Mesenchymal stem cell (in vitro differentiated cells and primary cell): ENCODE measurements at regions not wholly inside any gene's neighbourhood (a gene's known extent, or its start where the extent isn't known, plus 50 kb on each side); places are given as distances from the start of the nearest gene placed in this dataset.

Experiments used
- DNase-seq: peaks from one replicate; pipeline ENCODE4 v3.0.0-alpha.2; 2013
- H2AFZ ChIP-seq: one replicate; pipeline ENCODE4 v1.6.1; 2013; ENCODE audit warnings: low read depth, mild to moderate bottlenecking, control low read depth, inconsistent platforms, low read length, moderate library complexity
- H2AK5ac ChIP-seq: 2 replicates; pipeline ENCODE4 v1.6.1; 2013; ENCODE audit warnings: low read length, moderate library complexity, mild to moderate bottlenecking, inconsistent platforms; ENCODE audit not compliant: severe bottlenecking
- H2BK120ac ChIP-seq: one replicate; pipeline ENCODE4 v1.6.1; 2013; ENCODE audit warnings: low read depth, mild to moderate bottlenecking, inconsistent platforms, low read length, moderate library complexity
- H2BK12ac ChIP-seq, 2 experiments: one replicate each; pipeline ENCODE4 v1.6.1; 2013; ENCODE audit warnings: inconsistent platforms in 2 of 2, low read length in 2 of 2, mild to moderate bottlenecking in 2 of 2, moderate library complexity in 2 of 2, control low read depth in 1 of 2
- H2BK15ac ChIP-seq: one replicate; pipeline ENCODE4 v1.6.1; 2013; ENCODE audit warnings: mild to moderate bottlenecking, low read depth, inconsistent platforms; ENCODE audit not compliant: poor library complexity, severe bottlenecking
- H2BK5ac ChIP-seq: 2 replicates; pipeline ENCODE4 v1.6.1; 2013; ENCODE audit warnings: low read depth, mild to moderate bottlenecking, low read length, control low read depth, inconsistent platforms; ENCODE audit not compliant: poor library complexity, severe bottlenecking
- H3K14ac ChIP-seq, 2 experiments: one replicate each; pipeline ENCODE4 v1.6.1; 2013; ENCODE audit warnings: inconsistent platforms in 2 of 2, low read length in 2 of 2, control low read depth in 1 of 2, mild to moderate bottlenecking in 1 of 2, moderate library complexity in 1 of 2
- H3K18ac ChIP-seq, 2 experiments: one replicate each; pipeline ENCODE4 v1.6.1; 2013; ENCODE audit warnings: inconsistent platforms in 2 of 2, low read length in 2 of 2, control low read depth in 1 of 2, low read depth in 1 of 2, mild to moderate bottlenecking in 1 of 2
- H3K23ac ChIP-seq, 2 experiments: one replicate each; pipeline ENCODE4 v1.6.1; 2013; ENCODE audit warnings: inconsistent platforms in 2 of 2, low read length in 2 of 2, mild to moderate bottlenecking in 2 of 2, moderate library complexity in 2 of 2, control low read depth in 1 of 2
- H3K27ac ChIP-seq: 2 replicates; pipeline ENCODE4 v1.5.1; 2013; ENCODE audit warnings: mild to moderate bottlenecking, moderate library complexity, low read length, control low read depth, inconsistent platforms; ENCODE audit not compliant: poor library complexity, severe bottlenecking
- H3K27me3 ChIP-seq, 2 experiments: 2 replicates each; pipeline versions ENCODE4 v1.6.1 to v1.7.0; 2013; ENCODE audit warnings: low read length in 2 of 2, mild to moderate bottlenecking in 2 of 2, moderate library complexity in 2 of 2, control low read depth in 1 of 2, inconsistent platforms in 1 of 2; ENCODE audit not compliant: control insufficient read depth in 1 of 2, insufficient read depth in 1 of 2
- H3K36me3 ChIP-seq, 2 experiments: 2 replicates each; pipeline versions ENCODE4 v1.6.1 to v1.7.0; 2013; ENCODE audit warnings: low read length in 2 of 2, control low read depth in 1 of 2, inconsistent platforms in 1 of 2, low read depth in 1 of 2, mild to moderate bottlenecking in 1 of 2; ENCODE audit not compliant: insufficient read depth in 2 of 2, control insufficient read depth in 1 of 2
- H3K4ac ChIP-seq, 2 experiments: one replicate each; pipeline ENCODE4 v1.6.1; 2013; ENCODE audit warnings: inconsistent platforms in 2 of 2, low read length in 2 of 2, mild to moderate bottlenecking in 2 of 2, moderate library complexity in 2 of 2, control low read depth in 1 of 2, low read depth in 1 of 2
- H3K4me1 ChIP-seq: 2 replicates; pipeline ENCODE4 v1.6.1; 2013; ENCODE audit warnings: low read depth, low read length, control low read depth; ENCODE audit not compliant: control insufficient read depth, insufficient read depth
- H3K4me2 ChIP-seq: 2 replicates; pipeline ENCODE4 v1.6.1; 2013; ENCODE audit warnings: low read length, mild to moderate bottlenecking, inconsistent platforms; ENCODE audit not compliant: poor library complexity, severe bottlenecking
- H3K4me3 ChIP-seq, 2 experiments: 2 replicates each; pipeline versions ENCODE4 v1.5.1 to v1.7.0; 2013; ENCODE audit warnings: low read length in 2 of 2, mild to moderate bottlenecking in 2 of 2, control low read depth in 1 of 2, low read depth in 1 of 2; ENCODE audit not compliant: insufficient read depth in 1 of 2
- H3K79me1 ChIP-seq: replicated peaks from 2 replicates; pipeline ENCODE4 v1.6.1; 2013; ENCODE audit warnings: mild to moderate bottlenecking, control low read depth, low read length, inconsistent platforms; ENCODE audit not compliant: poor library complexity, severe bottlenecking
- H3K9ac ChIP-seq: 2 replicates; pipeline ENCODE4 v1.7.0; 2013; ENCODE audit warnings: mild to moderate bottlenecking, low read length, moderate library complexity
- H3K9me3 ChIP-seq: 2 replicates; pipeline ENCODE4 v1.7.0; 2013; ENCODE audit warnings: mild to moderate bottlenecking, low read length; ENCODE audit not compliant: control insufficient read depth
- H4K8ac ChIP-seq: one replicate; pipeline ENCODE4 v1.6.1; 2013; ENCODE audit warnings: inconsistent platforms, mild to moderate bottlenecking, low read length, moderate library complexity
- H4K91ac ChIP-seq: one replicate; pipeline ENCODE4 v1.6.1; 2013; ENCODE audit warnings: mild to moderate bottlenecking, low read length, inconsistent platforms
- WGBS: methylation state at CpG from one replicate; pipeline ENCODE4 v1.1.7; 2013; ENCODE audit warnings: mixed read lengths; 5-methylcytosine and 5-hydroxymethylcytosine counted together

- Histone ChIP-seq H4K8ac (no peak overlapping the region), H2BK12ac (no peak overlapping the region), H3K9me3 (no peaks in the 10 kb centered on the region), H3K36me3 (no peaks in the 10 kb centered on the region), H3K4me2 (no peak overlapping the region), H3K4me3 (no peak overlapping the region), H3K79me1 (no peaks in the 10 kb centered on the region), H2AK5ac (no peak overlapping the region), H3K4ac (no peak overlapping the region), H2BK120ac (no peak overlapping the region), H2BK15ac (no peak overlapping the region), H3K4me1 (no peaks in the 10 kb centered on the region), H3K27me3 (no peaks in the 10 kb centered on the region), H3K9ac (no peak overlapping the region), H2AFZ (no peak overlapping the region), H2BK5ac (no peak overlapping the region), H4K91ac (no peak overlapping the region), H3K14ac (no peak overlapping the region), H3K23ac (no peak overlapping the region), H3K18ac (no peak overlapping the region), H3K27ac (no peak overlapping the region)
- 71% methylated on average over 7 of the region's 7 CpGs for WGBS
- no peak for DNase-seq
These were observed 178.2 kb downstream of the GBA3 start for GRCh38 chr4:22870847-22871449.

DNA sequence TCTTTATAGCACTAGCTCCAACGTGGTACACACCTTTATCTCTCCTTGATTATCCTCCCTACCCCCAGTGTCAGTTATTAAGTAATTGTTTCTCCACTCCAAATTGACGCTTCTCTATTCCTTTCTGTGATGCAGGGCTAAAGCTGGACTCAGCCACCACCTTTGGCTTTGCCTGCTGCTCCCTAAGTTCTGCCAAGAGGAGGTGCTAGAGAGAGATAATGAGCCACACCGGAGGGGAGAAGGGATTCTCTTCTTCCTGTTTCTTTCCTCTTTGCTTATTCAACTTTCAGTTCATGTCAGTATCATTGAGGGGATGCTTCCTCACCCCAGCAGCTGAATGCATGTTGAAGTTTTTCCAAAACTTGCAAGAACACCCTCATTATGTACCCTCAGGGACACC, 176.5 kb downstream of the GBA3 start:
- Histone ChIP-seq H2AFZ (no peak overlapping the region), H3K4me2 (no peak overlapping the region), H3K9ac (no peak overlapping the region), H3K23ac (no peak overlapping the region), H2BK12ac (no peak overlapping the region), H2BK5ac (no peak overlapping the region), H3K27me3 (no peaks in the 10 kb centered on the region), H3K9me3 (no peaks in the 10 kb centered on the region), H3K27ac (no peak overlapping the region), H2BK15ac (no peak overlapping the region), H3K4ac (no peak overlapping the region), H3K4me1 (no peaks in the 10 kb centered on the region), H3K18ac (no peak overlapping the region), H3K14ac (no peak overlapping the region), H3K79me1 (no peaks in the 10 kb centered on the region), H3K36me3 (no peaks in the 10 kb centered on the region), H4K91ac (no peak overlapping the region), H2AK5ac (no peak overlapping the region), H4K8ac (no peak overlapping the region), H3K4me3 (no peak overlapping the region), H2BK120ac (no peak overlapping the region)
- no peak for DNase-seq
- 35% methylated on average over 3 of the region's 3 CpGs for WGBS
